ENCODE measurements at regions not wholly inside any gene's neighbourhood (a gene's known extent, or its start where the extent isn't known, plus 50 kb on each side); places are given as distances from the start of the nearest gene placed in this dataset.

- TF ChIP-seq, protein P1, sequence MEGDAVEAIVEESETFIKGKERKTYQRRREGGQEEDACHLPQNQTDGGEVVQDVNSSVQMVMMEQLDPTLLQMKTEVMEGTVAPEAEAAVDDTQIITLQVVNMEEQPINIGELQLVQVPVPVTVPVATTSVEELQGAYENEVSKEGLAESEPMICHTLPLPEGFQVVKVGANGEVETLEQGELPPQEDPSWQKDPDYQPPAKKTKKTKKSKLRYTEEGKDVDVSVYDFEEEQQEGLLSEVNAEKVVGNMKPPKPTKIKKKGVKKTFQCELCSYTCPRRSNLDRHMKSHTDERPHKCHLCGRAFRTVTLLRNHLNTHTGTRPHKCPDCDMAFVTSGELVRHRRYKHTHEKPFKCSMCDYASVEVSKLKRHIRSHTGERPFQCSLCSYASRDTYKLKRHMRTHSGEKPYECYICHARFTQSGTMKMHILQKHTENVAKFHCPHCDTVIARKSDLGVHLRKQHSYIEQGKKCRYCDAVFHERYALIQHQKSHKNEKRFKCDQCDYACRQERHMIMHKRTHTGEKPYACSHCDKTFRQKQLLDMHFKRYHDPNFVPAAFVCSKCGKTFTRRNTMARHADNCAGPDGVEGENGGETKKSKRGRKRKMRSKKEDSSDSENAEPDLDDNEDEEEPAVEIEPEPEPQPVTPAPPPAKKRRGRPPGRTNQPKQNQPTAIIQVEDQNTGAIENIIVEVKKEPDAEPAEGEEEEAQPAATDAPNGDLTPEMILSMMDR (IDR thresholded peaks at IDR 0.05; ENCODE audit: low read depth, low read length, missing control alignments), result no peak
- DNase-seq (ENCODE audit: extremely low read depth, low read depth), result no peak
These were observed 167.3 kb upstream of the RTL1 start for GRCh38 chr14:101070540-101071492.

DNA sequence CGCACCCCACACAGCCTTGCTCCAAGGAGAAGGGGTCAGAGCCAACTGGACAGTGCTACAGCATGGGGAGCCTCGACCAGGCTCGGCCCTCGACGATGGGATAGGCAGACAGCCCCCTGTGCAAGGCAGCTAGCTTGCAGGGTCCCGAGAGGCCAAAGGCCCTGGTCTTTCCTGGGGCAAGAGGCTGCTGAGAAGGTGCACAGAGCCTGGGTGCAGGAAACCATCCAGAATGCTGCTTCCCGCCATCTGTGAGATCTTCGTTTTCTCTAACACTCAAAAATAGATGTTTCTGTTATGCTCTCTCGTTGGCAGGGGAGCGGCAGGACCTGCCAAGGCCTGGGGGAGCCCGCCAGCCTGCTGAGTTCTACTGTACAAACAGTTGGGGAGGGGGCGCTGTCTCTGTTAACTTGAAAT, 168.0 kb upstream of the RTL1 start:
- no peak for DNase-seq (ENCODE audit: extremely low read depth, low read depth)
- no peak overlapping the region for H3K4me3 ChIP-seq (replicated peaks; ENCODE audit: low read depth, low read length)
- TF ChIP-seq, protein P1 (IDR thresholded peaks at IDR 0.05; ENCODE audit: low read depth, low read length, missing control alignments), result no peak

More at GRCh38 chr14:101070540-101071492, 167.3 kb upstream of the RTL1 start:
- H3K4me3 ChIP-seq (replicated peaks; ENCODE audit: low read depth, low read length), result no peak overlapping the region

DNA sequence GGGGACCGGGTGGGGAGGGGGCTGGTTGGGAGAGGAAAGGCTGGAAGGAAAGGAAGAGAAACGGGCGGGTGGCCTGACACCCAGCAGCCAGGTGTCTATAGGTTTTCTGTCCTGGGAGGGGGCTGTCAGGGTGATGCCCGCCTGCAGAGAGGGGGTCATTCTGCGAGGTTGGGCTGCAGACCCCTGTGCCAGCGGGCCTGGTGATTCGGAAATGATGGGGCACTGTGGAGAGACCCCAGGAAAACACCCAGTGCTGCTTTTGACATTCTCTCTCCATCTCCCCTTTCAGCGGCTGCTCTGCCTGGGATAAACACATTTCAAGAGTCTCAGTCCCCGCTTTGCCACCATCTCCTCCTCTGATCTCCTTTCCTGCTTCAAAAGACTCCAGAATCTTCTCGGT, 168.5 kb upstream of the RTL1 start:
- DNase-seq (ENCODE audit: extremely low read depth, low read depth), result no peak
- no peak overlapping the region for H3K4me3 ChIP-seq (replicated peaks; ENCODE audit: low read depth, low read length)
- TF ChIP-seq, protein P1 (IDR thresholded peaks at IDR 0.05; ENCODE audit: low read depth, low read length, missing control alignments), result no peak

GRCh38 chr14:101072531-101072930, 169.0 kb upstream of the RTL1 start:
- no peak for DNase-seq (ENCODE audit: extremely low read depth, low read depth)
- TF ChIP-seq, protein P1 (IDR thresholded peaks at IDR 0.05; ENCODE audit: low read depth, low read length, missing control alignments), result no peak
- no peak overlapping the region for H3K4me3 ChIP-seq (replicated peaks; ENCODE audit: low read depth, low read length)

DNA sequence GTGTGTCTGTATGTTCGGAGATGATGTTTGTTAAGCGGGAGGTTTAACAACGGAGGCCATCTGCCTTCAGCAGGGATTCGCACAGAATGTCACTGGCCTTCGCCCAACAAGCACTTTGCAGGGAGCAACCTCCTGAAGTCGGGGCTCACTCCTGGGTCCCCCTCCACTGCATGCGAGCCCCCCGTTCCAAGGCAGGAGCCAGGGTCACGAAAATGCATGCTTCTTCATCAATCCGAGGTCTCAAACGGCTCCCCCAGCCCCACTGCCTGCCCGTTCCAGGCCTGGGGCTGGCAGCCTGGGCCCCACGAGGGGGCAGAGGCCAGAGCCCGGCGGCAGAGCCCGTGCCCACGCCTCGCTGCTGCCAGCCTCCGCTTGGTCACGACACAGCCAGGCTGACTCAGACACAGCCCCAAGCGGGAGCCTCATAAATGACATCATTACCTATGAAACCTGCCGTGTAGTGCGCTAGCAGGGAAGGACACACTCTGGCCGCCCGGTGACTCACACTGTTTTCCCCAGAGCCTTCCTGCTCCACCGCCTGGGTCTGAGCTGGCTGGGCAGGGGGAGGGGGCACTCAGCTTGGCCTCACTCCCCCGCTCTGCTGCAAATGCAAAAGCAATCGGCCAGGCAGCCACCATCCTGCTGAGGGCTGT, 169.5 kb upstream of the RTL1 start:
- peak; percentile 90 for DNase-seq (ENCODE audit: extremely low read depth, low read depth)
- TF ChIP-seq, protein P1 (IDR thresholded peaks at IDR 0.05; ENCODE audit: low read depth, low read length, missing control alignments), result no peak
- H3K4me3 ChIP-seq (replicated peaks; ENCODE audit: low read depth, low read length), result no peak overlapping the region

GRCh38 chr14:101073598-101073965, 170.1 kb upstream of the RTL1 start:
- H3K4me3 ChIP-seq (replicated peaks; ENCODE audit: low read depth, low read length), result no peak overlapping the region
- DNase-seq (ENCODE audit: extremely low read depth, low read depth), result no peak
- TF ChIP-seq, protein P1 (IDR thresholded peaks at IDR 0.05; ENCODE audit: low read depth, low read length, missing control alignments), result no peak

Measured in HFF-Myc (cell line).